Endothelial cell of umbilical vein (primary cell): ENCODE measurements at regions not wholly inside any gene's neighbourhood (a gene's known extent, or its start where the extent isn't known, plus 50 kb on each side); places are given as distances from the start of the nearest gene placed in this dataset.

ENCODE experiments used
- BruUV-seq: library from RNA; stranded (reverse); fragments of 400-500 nt; replicated peaks from 2 replicates; lab custom pipeline; 2021; lab: Mats Ljungman, UMichigan
- CTCF ChIA-PET: fragments of 300-600, 350-600 bp; sonication (Branson Sonifier 250); formaldehyde crosslinking; loops from one replicate; lab custom pipeline; 2021; ENCODE audit warnings: antibody characterized with exemption, inconsistent platforms; lab: Charles Lee
- POLR2A ChIA-PET: fragments of 300-600, 350-600 bp; sonication (Branson Sonifier 250); formaldehyde crosslinking; loops from one replicate; lab custom pipeline; 2021; ENCODE audit warnings: antibody characterized with exemption, inconsistent platforms; lab: Charles Lee
- DNase-seq: peaks from one replicate; pipeline ENCODE4 v3.0.0-alpha.2; 2011; ENCODE audit warnings: low read depth, low spot score
- FAIRE-seq: peaks from 2 replicates; lab custom pipeline; 2011; peaks lifted over from hg19 to GRCh38; lab: Jason Lieb, UNC
- H2AFZ ChIP-seq: 2 replicates; pipeline ENCODE4 v1.6.0; 2012; ENCODE audit warnings: low read depth, low read length, control low read depth, inconsistent platforms
- H3K27ac ChIP-seq: 2 replicates; pipeline ENCODE4 v1.5.1; 2011; ENCODE audit warnings: low read depth, mild to moderate bottlenecking, control low read depth, low read length, moderate library complexity; ENCODE audit not compliant: insufficient read depth
- H3K27me3 ChIP-seq, 2 experiments: 2 replicates each; pipeline versions ENCODE4 v1.6.0 to v1.6.1; 2011; ENCODE audit warnings: low read length in 2 of 2, mixed read lengths in 1 of 2; ENCODE audit not compliant: control insufficient read depth in 2 of 2, insufficient read depth in 2 of 2
- H3K36me3 ChIP-seq, 2 experiments: 2 replicates in 1 of 2; 3 replicates in 1 of 2; pipeline ENCODE4 v1.5.1; 2011; ENCODE audit warnings: low read length in 2 of 2, mild to moderate bottlenecking in 1 of 2, moderate library complexity in 1 of 2; ENCODE audit not compliant: control insufficient read depth in 2 of 2, insufficient read depth in 2 of 2; ENCODE audit errors: extremely low read depth in 1 of 2
- H3K4me1 ChIP-seq: 3 replicates; pipeline ENCODE4 v1.5.1; 2011; ENCODE audit warnings: mild to moderate bottlenecking, low read length; ENCODE audit not compliant: control insufficient read depth, insufficient read depth; ENCODE audit errors: extremely low read depth
- H3K4me2 ChIP-seq: 2 replicates; pipeline ENCODE4 v1.6.1; 2011; ENCODE audit warnings: low read length, control low read depth, mixed read lengths; ENCODE audit not compliant: insufficient read depth
- H3K4me3 ChIP-seq, 3 experiments: fragments of 200-600 bp in 1 of 3; sonication (generic), shearing (Covaris generic) in 1 of 3; replicated peaks in 1 of 3; 2 replicates each; pipeline ENCODE4 v1.5.1; 2011 to 2016; ENCODE audit warnings: control low read depth in 3 of 3, low read length in 3 of 3, mild to moderate bottlenecking in 2 of 3, inconsistent platforms in 1 of 3, low read depth in 1 of 3, moderate library complexity in 1 of 3; ENCODE audit not compliant: insufficient read depth in 1 of 3
- H3K79me2 ChIP-seq: 2 replicates; pipeline ENCODE4 v1.6.0; 2012; ENCODE audit warnings: low read length, inconsistent platforms; ENCODE audit not compliant: control insufficient read depth, insufficient read depth
- H3K9ac ChIP-seq: replicated peaks from 2 replicates; pipeline ENCODE3; 2011; ENCODE audit warnings: low read length, control low read depth; ENCODE audit not compliant: insufficient read depth; ENCODE audit errors: extremely low read depth
- H3K9me1 ChIP-seq: replicated peaks from 3 replicates; pipeline ENCODE4 v1.6.0; 2011; ENCODE audit warnings: mild to moderate bottlenecking, low read length; ENCODE audit not compliant: control insufficient read depth, insufficient read depth; ENCODE audit errors: extremely low read depth
- H3K9me3 ChIP-seq: replicated peaks from 2 replicates; pipeline ENCODE4 v1.5.1; 2012; ENCODE audit warnings: low read length, inconsistent platforms; ENCODE audit not compliant: control insufficient read depth, insufficient read depth
- H4K20me1 ChIP-seq: replicated peaks from 2 replicates; pipeline ENCODE3; 2011; ENCODE audit warnings: mild to moderate bottlenecking, low read length; ENCODE audit not compliant: control insufficient read depth, insufficient read depth; ENCODE audit errors: extremely low read depth
- CTCF ChIP-seq, 2 donors: IDR thresholded peaks; 1 replicate in 1 of 2; 2 replicates in 1 of 2; pipeline ENCODE4 v1.5.1; 2011; ENCODE audit warnings: low read length in 2 of 2, mild to moderate bottlenecking in 2 of 2, moderate library complexity in 2 of 2, control low read depth in 1 of 2, inconsistent platforms in 1 of 2, low read depth in 1 of 2; ENCODE audit not compliant: insufficient read depth in 1 of 2; ENCODE audit errors: extremely low read depth in 1 of 2
- EZH2 ChIP-seq: IDR thresholded peaks from 2 replicates; pipeline ENCODE4 v1.6.1; 2012; ENCODE audit warnings: borderline replicate concordance, low read depth, mild to moderate bottlenecking, moderate library complexity, low read length, inconsistent platforms; ENCODE audit not compliant: severe bottlenecking
- FOS ChIP-seq: IDR thresholded peaks from 2 replicates; pipeline ENCODE4 v1.6.1; 2011; ENCODE audit warnings: mild to moderate bottlenecking, low read length, moderate library complexity, borderline replicate concordance; ENCODE audit not compliant: insufficient read depth
- GATA2 ChIP-seq: IDR thresholded peaks from 2 replicates; pipeline ENCODE4 v1.7.0; 2011; ENCODE audit warnings: low read depth, mild to moderate bottlenecking, moderate library complexity, mixed read lengths, low read length; ENCODE audit not compliant: insufficient read length, insufficient read depth
- JUN ChIP-seq: IDR thresholded peaks from 2 replicates; pipeline ENCODE4 v1.6.1; 2011; ENCODE audit warnings: borderline replicate concordance, low read depth; ENCODE audit not compliant: insufficient read length, insufficient read depth
- MAX ChIP-seq: IDR thresholded peaks from 2 replicates; pipeline ENCODE4 v1.6.1; 2011; ENCODE audit not compliant: insufficient read depth, insufficient read length
- MYC ChIP-seq: IDR thresholded peaks from one replicate; pipeline ENCODE4 v1.6.1; 2011; ENCODE audit warnings: mild to moderate bottlenecking, low read depth, low read length
- POLR2A ChIP-seq: IDR thresholded peaks from 2 replicates; pipeline ENCODE4 v1.6.1; 2012; ENCODE audit warnings: low read depth, mild to moderate bottlenecking, control low read depth, low read length
- POLR2AphosphoS5 ChIP-seq: IDR thresholded peaks from 2 replicates; pipeline ENCODE4 v1.6.1; 2012; ENCODE audit warnings: low read depth, mild to moderate bottlenecking, control low read depth, low read length, moderate library complexity; ENCODE audit not compliant: insufficient read depth
- dilution Hi-C: fragments of 300-500 bp; cut with MboI; formaldehyde crosslinking; loops from one replicate; pipeline ENCODE4 v1.15.0; 2019; ENCODE audit warnings: low sequenced_read_pairs; ENCODE audit not compliant: extremely low pct_ligation_motif_present
- intact Hi-C: fragments of 100-400 bp; cut with micrococcal nuclease; formaldehyde crosslinking; loops from one replicate; pipeline ENCODE4 v1.10.0; 2022

- intact Hi-C loops, result no loop called here
- H3K9me3 ChIP-seq, result no peaks in the 10 kb centered on the region
- ChIA-PET POLR2A (no interaction called here), CTCF (no interaction called here)
- H3K27me3 ChIP-seq, result no peaks in the 10 kb centered on the region
- BruUV-seq, result no TSS peak
- dilution Hi-C loops, result no loop called here
- no peaks in the 10 kb centered on the region for H4K20me1 ChIP-seq
- H3K79me2 ChIP-seq, result no peaks in the 10 kb centered on the region
- no peak overlapping the region for H3K27ac ChIP-seq
- DNase-seq (no peak), FAIRE-seq (no peak)
- no peak overlapping the region for H3K4me2 ChIP-seq
- no peak overlapping the region for H2AFZ ChIP-seq
- H3K36me3 ChIP-seq, result no peaks in the 10 kb centered on the region
- H3K4me1 ChIP-seq, result no peaks in the 10 kb centered on the region
- no peaks in the 10 kb centered on the region for H3K9me1 ChIP-seq
- H3K4me3 ChIP-seq, result no peak overlapping the region
- TF ChIP-seq JUN (no peak), POLR2A (no peak), GATA2 (no peak), MYC (no peak), CTCF (IDR thresholded peaks at IDR 0.05; ENCODE audit: extremely low read depth in 1 of 2, insufficient read depth in 1 of 2, low read depth in 1 of 2, low read length in 2 of 2) (no peak), POLR2AphosphoS5 (no peak), MAX (no peak), FOS (no peak), EZH2 (no peak)
- H3K9ac ChIP-seq, result no peak overlapping the region
Measured at GRCh38 chr7:34327681-34328080, 330.3 kb upstream of the NPSR1 start.
